Middle frontal gyrus (tissue), 1 donor: ENCODE measurements at regions not wholly inside any gene's neighbourhood (a gene's known extent, or its start where the extent isn't known, plus 50 kb on each side); places are given as distances from the start of the nearest gene placed in this dataset.

ENCODE experiments used
- DNase-seq: peaks from one replicate; pipeline ENCODE4 v3.0.0-alpha.2; 2015; ENCODE audit warnings: low spot score; ENCODE audit errors: extremely low spot score

DNA sequence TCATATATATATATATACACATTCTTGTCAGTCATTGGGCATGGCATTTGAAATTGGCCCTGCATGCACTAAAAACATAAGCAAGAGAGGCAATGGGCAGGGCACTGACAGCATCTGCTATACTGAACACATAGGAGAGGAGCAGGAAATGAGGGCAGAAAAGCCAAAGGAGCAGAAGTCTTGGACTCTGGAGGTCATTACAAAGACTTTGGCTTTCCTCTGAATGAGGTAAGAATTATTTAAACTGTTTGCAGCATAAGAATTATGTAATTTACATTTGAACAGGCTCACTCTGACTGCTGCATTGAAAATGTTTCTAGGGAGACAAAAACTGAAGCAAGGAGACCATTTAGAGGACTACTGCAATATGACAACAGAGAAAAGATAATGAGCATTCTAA, 396.5 kb downstream of the PRDM5 start:
- DNase-seq: no peak

DNA sequence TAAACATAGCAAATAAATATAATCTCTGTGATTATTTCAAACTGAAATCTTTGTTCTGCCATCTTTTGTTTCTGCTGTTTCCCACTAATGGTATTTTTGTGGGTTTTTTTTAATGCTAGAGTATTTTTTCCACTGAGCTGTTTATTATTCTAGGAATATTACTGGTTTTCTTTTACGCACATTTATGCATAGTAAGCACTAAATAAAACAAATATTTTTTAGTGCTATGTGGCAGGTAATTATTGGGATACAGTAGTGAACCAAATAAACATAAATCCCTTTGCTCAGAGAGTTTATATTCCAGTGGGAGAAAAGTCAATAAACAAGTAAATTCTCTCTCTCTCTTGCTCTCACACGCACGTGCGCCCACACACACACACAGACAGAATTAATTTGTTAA, 397.4 kb downstream of the PRDM5 start:
- no peak for DNase-seq

DNA sequence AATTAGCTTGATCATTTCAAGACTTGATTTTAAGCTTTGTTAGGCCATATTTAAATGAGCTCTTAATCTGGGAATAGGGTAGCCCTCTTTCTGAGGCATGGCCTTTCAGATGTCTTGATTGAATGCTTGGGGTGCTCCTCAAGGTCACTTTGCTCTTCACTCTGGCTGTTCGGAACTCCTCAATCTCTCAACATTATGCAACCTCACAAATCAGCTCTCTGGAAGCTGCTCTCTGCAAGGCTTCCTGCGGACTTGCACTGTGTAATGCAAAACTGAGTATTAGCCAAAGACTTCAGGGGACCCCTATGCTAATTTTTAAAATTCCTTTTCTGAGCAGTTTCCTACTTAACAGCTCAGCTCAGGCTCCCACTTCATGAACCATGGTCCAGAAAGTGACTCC, 398.3 kb downstream of the PRDM5 start:
- no peak for DNase-seq

DNA sequence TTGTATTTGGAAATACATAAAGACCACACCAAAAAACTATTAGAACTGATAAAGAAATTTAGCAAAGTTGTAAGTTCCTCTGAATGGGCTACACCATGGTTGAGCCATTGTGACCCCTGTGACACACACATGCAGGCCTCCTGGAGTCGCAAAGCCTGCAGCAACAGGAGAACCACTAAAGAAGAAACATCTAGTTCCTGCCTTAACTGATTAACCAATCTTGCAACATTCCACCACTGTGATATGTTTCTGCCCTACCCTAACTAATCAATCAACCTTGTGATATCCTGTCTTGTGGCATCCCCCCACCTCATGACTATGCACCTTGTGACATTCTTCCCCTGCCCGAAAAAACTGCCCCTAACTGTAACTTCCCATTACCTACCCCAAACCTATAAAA, 401.8 kb downstream of the PRDM5 start:
- DNase-seq: no peak

DNA sequence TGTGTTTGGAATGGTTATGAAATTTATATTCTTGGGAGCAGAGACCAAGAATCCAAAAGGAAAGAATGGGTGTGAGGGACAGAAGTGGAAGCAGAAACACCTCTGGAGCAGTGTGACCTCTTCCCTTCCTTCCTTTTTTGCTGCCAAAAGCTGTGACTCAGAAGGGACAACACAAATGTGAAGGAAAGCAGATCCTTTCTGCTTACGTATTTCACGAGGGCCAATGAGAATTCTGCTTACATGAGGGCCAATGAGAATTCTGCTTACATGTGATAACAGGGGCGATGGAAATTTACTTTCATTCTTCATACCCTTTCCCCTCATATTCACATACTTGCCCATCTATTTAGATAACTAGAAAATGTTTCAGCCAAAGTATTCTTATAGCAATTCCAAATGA, 404.6 kb downstream of the PRDM5 start:
- DNase-seq: no peak

DNA sequence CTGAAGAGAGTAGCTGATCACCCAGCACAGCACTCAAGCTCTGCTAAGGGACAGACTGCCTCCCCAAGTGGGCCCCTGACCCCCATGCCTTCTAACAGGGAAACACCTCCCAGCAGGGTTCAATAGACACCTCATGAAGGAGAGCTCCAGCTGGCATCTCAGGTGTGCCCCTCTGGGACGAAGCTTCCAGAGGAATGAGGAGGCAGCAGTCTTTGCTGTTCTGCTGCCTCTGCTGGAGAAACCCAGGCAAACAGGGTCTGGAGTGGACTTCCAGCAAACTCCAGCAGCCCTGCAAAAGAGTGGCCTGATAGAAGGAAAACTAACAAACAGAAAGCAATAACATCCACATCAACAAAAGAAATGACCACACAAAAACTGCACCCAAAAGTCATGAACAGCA, 412.8 kb downstream of the PRDM5 start:
- no peak for DNase-seq

DNA sequence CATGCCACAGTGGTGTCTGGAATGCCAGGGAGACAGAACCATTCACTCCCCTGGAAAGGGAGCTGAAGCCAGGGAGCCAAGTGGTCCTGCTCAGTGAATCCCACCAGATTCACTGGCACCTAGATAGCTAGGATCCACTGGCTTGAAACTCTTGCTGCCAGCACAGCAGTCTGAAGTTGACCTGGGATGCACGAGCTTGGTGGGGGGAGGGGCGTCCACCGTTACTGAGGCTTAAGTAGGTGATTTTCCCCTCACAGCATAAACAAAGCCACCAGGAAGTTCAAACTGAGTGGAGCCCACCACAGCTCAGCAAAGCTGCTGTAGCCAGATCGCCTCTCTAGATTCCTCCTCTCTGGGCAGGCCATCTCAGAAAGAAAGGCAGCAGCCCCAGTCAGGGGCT, 413.3 kb downstream of the PRDM5 start:
- no peak for DNase-seq

DNA sequence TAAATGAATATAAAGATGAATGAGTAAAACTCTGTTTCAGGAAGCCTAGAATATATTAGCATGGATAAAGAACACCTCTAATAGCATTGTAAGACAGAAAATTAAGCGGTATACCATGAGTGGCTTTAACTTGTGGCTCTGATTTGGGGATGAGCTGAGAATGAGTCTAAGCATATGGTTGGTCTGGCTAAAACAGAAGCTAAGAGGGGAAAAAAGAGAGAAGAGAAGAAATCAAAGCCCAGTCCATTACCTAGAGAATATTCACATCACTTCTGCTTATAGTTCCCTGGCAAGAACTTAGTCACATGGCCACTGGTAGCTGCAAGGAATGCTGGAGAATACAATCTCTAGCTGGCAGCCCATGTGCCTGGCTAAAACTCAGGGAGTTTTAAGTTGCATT, 414.5 kb downstream of the PRDM5 start:
- no peak for DNase-seq

DNA sequence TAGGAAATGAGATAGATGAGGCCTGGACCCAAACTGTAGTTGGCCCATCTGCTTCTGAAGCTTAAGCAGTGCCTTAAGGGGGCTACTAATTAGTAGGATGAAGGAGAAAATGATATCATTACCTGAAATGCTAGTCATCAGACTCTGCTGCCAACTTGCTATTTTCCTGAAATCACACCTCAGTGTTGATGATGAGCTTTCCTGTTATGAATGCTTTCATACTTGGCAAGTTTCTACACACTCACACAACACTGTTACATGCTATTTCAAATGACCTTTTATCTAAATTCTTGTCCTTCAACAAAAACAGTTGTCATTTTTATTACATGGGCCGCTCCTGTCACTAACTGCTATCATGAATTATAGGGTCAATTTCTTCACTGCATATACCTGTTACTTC, 416.0 kb downstream of the PRDM5 start:
- DNase-seq: no peak

DNA sequence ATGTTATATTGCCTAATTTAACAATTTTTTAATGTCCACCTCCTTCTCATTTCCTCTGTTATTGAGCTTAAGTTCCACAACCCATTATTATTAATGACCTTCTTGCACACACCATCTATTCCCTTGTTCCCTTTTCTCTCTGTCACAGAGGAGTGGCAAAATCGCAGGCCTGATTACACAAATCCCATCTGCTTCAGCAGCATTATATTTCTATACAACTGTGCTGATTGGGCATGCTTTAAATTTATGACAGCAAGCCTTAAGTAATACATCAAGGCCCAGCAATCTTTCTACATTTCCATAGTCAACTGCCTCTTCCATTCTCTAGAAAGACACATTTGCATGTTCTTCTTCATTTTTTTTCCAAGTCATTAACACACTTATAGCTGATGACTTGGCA, 423.8 kb downstream of the PRDM5 start:
- DNase-seq: no peak

DNA sequence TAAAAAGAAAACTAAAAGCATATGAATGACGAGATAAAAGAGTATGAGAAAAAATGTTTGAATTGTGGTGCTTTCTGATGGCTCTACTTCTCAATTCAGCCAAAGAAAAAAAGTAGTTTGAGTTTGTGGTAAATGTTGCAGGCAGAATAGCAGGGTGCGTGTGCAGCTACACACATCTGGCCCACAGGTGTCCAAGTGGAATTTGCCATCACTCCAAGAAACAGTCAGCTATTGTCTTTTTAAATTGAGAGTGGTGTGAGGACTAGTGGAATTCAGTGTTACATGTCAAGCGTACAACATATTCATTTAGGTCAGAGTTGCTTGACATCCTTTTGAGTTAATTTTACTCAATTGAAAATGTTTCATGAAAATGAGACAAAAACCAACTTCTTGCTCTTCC, 424.8 kb upstream of the MAD2L1 start:
- DNase-seq: no peak

DNA sequence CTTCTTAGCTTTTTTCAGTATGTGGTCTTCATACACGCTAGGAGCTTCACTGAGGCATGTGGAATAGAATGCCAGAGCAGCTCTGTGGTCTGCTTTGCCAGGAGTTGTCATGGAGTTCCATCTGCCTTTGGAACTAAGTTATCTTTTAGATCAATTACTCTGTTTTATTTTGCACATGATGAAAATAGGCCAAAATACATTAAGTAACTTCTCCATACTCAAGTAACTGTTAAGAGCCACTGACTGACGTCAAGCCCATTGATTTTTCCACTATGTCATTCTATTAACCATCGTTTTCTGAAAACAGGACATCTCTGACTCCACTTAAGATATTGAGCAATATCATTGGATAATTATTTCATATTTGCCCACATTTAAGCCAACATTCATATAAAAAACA, 415.1 kb upstream of the MAD2L1 start:
- no peak for DNase-seq

DNA sequence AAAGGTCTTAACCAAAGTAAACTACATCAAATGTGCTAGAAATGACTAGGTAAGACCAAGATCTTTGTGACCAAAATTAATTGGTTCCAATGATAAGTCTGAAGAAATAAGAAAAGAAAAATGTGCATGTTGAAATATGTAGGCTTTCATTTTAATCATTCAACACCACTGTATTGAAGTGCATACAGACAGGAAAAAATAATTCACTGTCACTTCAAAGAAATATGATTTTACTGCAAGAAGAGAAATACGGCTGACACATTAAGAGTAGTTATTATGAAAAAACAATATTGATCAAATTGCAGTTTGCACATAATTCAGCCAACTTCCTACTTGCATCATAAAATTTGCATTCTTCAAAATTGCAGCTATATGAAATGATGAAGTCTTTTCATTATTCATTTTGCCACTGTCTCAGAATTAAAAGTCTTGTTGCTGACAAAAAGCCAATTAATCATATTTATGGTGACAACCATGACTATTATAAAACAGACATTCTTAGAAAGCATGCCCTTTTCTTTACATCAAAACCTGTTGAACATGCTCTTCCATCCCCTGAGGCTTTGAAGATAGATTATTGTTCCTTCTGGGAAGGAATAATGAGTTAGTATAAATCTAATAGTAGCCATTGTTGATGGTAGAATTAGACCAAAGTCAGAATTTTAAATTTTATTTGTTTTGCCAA, 405.9 kb upstream of the MAD2L1 start:
- DNase-seq: no peak

DNA sequence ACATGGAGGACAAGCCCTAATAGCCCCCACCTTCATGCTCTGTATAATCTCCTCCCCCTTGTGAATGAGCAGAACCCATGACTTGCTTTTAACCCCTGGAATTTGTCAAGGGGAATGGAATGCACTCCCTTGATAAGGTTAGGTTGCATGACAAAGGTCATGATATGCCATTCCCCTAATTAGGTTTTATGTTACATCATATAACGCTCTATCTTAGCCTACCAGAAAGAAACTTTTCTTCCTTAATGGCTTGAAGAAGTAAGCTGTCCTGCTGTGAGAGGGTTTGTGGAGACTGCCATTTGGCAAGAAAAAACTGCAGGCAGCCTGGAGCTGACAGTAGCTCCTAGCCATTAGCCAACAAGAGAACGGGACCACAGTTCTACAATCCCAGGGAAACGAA, 399.8 kb upstream of the MAD2L1 start:
- DNase-seq: no peak

DNA sequence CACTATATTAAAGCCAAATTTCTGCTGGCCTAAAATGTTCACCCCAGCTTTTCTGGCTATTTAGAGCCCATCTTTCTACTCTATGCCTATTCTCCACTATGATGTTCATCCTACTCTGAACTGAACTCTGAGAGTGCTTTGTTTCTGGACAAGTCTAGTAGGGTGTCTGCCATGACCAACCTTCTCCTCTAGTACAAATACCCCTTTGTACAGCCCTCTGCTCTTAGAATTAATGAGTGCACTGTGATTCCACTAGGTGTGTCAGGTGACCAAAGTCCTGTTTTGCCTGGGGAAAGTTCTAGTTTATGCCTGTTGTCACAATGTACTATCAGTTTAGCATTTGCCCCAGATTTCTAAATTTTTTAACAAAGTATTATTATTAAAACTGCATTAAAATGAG, 388.1 kb upstream of the MAD2L1 start:
- no peak for DNase-seq

DNA sequence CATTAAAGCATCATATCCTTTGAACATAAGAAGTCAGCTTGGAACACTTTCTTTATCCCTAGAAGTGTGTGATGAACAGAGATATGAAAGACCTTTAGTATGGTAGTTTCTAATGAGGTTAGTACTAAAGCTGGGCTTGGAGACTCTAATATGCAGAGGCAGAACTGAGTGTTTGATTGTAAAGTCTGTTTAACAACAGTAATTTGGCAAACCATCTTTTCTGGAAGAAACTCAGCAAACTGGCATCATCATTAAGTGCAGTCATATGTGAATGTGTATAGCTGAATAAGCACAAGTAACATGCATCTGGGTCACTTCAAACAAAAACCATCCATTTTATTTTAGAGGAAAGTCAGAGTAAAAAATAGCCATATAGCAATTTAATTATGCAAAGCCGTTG, 385.9 kb upstream of the MAD2L1 start:
- DNase-seq: no peak

DNA sequence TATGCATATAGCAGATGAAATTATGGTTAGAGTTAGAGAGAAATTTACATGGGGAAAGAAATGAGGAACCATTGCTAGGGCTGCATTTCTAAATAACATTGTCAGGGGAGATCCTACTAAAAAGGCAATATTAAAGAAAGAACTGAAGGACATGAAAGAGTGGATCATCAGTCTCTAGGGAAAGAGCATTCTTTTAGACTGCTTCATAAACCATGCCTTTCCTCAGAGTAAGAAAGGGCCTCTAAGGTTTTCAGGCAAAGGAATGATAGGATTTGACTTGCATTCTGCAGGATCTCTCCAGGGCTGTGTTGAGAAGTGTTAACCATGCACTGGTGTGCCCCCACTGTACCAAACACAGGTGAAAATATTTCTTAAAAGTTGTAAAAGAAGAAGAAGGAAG, 385.4 kb upstream of the MAD2L1 start:
- no peak for DNase-seq

DNA sequence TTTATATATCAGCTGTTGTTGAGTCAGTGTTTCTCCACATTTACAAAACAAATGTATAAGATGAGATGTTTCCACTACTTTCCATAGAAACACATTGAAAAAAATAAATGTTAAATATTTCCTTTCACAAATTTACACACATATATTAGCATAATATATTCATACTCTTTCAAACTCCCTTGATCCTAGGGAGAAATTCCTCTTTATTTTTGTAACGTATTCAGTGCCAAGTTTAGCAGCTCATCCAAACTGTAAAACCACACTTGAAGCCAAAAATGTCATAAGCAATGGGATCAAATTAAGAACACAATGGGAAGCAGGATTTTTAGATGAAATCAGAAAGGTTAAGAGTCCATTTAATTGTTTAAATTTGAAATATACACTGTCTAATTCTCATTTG, 381.1 kb upstream of the MAD2L1 start:
- DNase-seq: no peak

DNA sequence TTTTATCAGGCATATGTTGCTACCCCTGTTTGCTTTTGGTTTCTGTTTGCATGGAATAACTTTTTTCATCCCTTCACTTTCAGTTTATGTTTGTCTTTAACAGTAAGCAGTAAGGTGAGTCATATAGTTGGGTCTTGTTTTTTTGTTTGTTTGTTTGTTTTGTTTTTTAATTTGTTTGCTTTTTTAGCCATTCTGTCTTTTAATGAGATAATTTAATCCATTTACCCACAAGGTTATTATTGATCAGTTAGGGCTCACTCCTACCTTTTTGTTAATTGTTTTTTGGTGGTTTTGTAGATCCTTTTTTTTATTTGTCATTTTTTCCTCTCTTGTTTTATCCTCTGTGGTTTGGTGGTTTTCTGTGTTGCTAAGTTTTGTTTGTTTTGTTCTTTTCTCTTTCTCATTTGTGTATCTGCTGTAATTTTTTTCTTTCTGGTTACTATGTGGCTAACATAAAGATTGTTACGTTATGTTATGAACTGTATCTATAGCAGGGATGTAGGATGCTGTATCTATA, 379.5 kb upstream of the MAD2L1 start:
- no peak for DNase-seq

DNA sequence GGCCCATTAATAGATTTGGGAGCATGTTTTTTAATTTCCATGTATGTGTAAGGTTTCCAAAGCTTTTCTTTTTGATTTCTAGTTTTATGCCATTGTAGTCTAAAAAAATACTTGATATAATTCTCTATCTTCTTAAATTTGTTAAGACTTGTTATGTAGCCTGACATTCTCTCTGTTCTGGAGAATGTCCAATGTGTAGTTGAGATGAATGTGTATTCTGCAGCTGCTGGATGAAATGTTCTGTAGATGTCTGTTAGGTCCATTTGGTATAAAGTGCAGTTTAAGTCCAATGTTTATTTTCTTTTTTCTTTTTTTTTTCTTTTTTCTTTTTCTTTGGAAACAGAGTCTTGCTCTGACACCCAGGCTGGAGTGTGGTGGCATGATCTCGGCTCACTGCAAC, 378.5 kb upstream of the MAD2L1 start:
- no peak for DNase-seq

DNA sequence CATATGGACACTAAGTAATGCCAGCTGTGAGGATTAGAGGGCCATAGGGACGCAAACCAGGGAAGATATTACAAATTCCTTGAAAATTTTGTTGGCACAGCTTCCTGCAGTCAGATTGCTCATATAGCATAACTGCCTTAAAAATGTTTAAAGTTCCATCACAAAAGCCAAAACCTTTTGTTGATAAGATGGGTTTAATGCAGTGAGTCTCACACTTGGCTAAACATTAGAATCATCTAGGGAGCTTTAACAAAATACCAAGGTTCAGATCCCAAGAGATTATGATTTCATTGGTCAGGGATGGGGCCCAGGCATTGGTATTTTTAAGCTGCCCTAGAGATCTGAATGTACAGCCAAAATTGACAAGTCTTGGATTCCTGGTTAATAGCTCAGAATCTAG, 376.5 kb upstream of the MAD2L1 start:
- no peak for DNase-seq

DNA sequence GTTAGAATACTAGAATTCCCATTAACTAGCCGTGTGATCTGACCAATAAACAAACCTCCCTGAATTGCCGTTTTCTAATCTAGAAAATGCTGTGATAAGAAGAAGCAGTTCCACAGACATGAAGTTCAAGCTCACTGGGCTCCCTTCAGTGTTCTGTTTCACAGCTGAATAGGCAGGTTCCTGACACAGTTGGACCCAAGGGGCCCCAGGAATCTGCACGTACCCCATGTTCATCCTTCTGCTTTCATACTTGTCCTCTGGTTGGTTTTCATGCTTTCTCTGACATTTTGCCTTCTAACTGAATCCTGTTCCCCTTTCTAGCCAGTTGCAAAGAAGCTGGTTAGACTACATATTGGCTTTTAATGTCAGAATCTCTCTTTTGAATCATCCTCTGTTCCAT, 374.1 kb upstream of the MAD2L1 start:
- no peak for DNase-seq

DNA sequence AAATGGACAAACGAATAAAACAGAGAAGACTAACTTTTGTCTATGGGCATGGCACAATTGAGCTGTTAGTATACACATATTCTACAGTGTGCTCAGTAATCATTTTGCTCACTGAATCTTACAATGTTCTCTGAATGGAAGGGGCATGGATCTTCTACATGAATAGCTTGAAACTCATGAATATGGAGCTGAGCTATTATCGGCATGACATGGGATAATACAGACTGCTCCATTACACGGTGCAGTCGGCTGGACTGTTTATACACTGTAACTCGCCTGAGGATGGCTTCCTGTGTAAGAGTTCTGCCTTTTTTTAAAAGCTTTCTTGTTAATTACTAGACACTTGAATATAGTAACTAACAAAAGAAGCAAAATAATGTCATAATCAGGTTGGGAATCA, 368.5 kb upstream of the MAD2L1 start:
- no peak for DNase-seq

DNA sequence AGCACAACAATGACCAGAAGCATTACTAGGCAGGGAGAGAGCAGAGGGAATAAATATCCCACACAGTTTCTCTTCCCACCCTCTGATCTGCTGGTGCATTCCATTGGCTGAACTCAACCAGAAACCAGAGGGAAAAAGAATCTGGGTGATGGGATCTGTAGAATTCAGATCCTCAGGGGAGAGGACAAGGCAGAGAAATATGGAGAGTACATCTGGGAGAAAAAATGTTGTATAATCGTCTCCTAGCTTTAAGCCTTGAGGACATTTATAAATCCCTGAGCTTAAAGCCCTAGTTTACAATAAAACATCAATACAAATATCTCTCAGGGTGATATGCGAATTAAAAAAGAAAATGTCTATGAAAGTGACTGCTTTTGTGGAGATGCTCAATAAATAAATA, 368.1 kb upstream of the MAD2L1 start:
- no peak for DNase-seq
